HepG2 (cell line): ENCODE measurements at regions not wholly inside any gene's neighbourhood (a gene's known extent, or its start where the extent isn't known, plus 50 kb on each side); places are given as distances from the start of the nearest gene placed in this dataset.

Experiments
- ADNP ChIP-seq: sonication (generic); formaldehyde crosslinking; IDR thresholded peaks from 2 replicates; pipeline ENCODE4 v1.4.0; 2020; ENCODE audit warnings: missing genetic modification reagents
- AKAP8 ChIP-seq: sonication (generic); formaldehyde crosslinking; IDR thresholded peaks from 2 replicates; pipeline ENCODE4 v1.5.1; 2020; ENCODE audit warnings: mild to moderate bottlenecking, missing genetic modification reagents
- DNMT3B ChIP-seq: conservative IDR thresholded peaks from 2 replicates; pipeline ENCODE4 v1.6.1; 2016; ENCODE audit warnings: missing biosample characterization, control low read depth
- HMGA1 ChIP-seq: sonication (generic); formaldehyde crosslinking; conservative IDR thresholded peaks from 2 replicates; pipeline ENCODE4 v1.4.0; 2020; ENCODE audit warnings: missing genetic modification reagents
- RFXANK ChIP-seq: IDR thresholded peaks from 2 replicates; pipeline ENCODE4 v1.6.1; 2016
- ZNF121 ChIP-seq: sonication (generic); formaldehyde crosslinking; IDR thresholded peaks from 2 replicates; pipeline ENCODE4 v1.5.0; 2020; ENCODE audit warnings: mild to moderate bottlenecking, missing genetic modification reagents
- TF ChIP-seq, protein P1 (sequence below): IDR thresholded peaks from 2 replicates; pipeline ENCODE4 v1.6.1; 2012; ENCODE audit warnings: inconsistent platforms
- TF ChIP-seq, protein P2 (sequence below): sonication (generic); formaldehyde crosslinking; IDR thresholded peaks from 2 replicates; pipeline ENCODE4 v1.8.1; 2023; ENCODE audit warnings: missing genetic modification reagents, inconsistent platforms, borderline replicate concordance
- TF ChIP-seq, protein P3 (sequence below): sonication (generic); formaldehyde crosslinking; IDR thresholded peaks from 2 replicates; pipeline ENCODE4 v1.5.0; 2020; ENCODE audit warnings: mild to moderate bottlenecking, missing genetic modification reagents, moderate library complexity

DNA sequence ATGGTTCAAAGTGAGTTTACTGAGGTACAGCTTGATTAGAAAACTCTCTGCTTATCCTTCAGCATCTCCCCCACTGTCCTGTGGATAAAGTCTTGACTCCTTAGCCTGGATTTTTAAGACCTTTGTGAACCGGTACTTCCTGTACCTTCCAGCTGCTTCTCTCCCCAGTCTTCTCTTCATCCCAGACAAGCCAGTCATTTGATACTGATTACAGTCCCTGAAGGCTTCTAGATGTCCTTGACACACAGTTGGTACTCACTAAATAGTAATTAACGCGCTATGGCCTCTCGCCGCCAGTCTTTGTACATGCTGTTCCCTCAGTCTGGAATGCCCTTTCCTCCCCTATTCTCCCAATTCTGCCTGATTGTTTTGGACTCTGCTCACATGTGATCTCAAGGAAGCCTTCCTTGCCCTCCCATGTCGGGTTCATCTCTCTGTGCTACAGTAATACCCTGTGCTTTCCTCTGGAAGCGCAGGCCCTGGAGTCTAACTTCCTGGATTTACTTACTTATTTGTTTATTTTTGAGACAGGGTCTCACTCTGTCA, 50.6 kb upstream of the PTGR2 start:
- TF ChIP-seq RFXANK (CRISPR knock-in tag) = no peak
- no peak for TF ChIP-seq HMGA1 (CRISPR knock-in tag)
- TF ChIP-seq, protein P1, sequence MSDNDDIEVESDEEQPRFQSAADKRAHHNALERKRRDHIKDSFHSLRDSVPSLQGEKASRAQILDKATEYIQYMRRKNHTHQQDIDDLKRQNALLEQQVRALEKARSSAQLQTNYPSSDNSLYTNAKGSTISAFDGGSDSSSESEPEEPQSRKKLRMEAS = no peak
- TF ChIP-seq AKAP8 = no peak
- TF ChIP-seq, protein P2, sequence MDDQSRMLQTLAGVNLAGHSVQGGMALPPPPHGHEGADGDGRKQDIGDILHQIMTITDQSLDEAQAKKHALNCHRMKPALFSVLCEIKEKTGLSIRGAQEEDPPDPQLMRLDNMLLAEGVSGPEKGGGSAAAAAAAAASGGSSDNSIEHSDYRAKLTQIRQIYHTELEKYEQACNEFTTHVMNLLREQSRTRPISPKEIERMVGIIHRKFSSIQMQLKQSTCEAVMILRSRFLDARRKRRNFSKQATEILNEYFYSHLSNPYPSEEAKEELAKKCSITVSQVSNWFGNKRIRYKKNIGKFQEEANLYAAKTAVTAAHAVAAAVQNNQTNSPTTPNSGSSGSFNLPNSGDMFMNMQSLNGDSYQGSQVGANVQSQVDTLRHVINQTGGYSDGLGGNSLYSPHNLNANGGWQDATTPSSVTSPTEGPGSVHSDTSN = no peak
- no peak for TF ChIP-seq ADNP (CRISPR knock-in tag)
- no peak for TF ChIP-seq ZNF121
- no peak for TF ChIP-seq DNMT3B (CRISPR knock-in tag)
- TF ChIP-seq, protein P3, sequence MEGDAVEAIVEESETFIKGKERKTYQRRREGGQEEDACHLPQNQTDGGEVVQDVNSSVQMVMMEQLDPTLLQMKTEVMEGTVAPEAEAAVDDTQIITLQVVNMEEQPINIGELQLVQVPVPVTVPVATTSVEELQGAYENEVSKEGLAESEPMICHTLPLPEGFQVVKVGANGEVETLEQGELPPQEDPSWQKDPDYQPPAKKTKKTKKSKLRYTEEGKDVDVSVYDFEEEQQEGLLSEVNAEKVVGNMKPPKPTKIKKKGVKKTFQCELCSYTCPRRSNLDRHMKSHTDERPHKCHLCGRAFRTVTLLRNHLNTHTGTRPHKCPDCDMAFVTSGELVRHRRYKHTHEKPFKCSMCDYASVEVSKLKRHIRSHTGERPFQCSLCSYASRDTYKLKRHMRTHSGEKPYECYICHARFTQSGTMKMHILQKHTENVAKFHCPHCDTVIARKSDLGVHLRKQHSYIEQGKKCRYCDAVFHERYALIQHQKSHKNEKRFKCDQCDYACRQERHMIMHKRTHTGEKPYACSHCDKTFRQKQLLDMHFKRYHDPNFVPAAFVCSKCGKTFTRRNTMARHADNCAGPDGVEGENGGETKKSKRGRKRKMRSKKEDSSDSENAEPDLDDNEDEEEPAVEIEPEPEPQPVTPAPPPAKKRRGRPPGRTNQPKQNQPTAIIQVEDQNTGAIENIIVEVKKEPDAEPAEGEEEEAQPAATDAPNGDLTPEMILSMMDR (CRISPR knock-in tag) = no peak
